ENCODE measurements at regions not wholly inside any gene's neighbourhood (a gene's known extent, or its start where the extent isn't known, plus 50 kb on each side); places are given as distances from the start of the nearest gene placed in this dataset.

- no peak for TF ChIP-seq CTCF (conservative IDR thresholded peaks at IDR 0.05 in 1 of 2, IDR thresholded peaks at IDR 0.05 in 1 of 2; ENCODE audit: extremely low read depth in 1 of 2, insufficient read depth in 1 of 2, low read depth in 1 of 2, low read length in 2 of 2)
- no peak for TF ChIP-seq EZH2 (IDR thresholded peaks at IDR 0.05; ENCODE audit: borderline replicate concordance, low read length)
These were observed 622.1 kb upstream of the ARGLU1 start for GRCh38 chr13:107190065-107190464.
